WTC11 (cell line): ENCODE measurements at regions not wholly inside any gene's neighbourhood (a gene's known extent, or its start where the extent isn't known, plus 50 kb on each side); places are given as distances from the start of the nearest gene placed in this dataset.
A peak's percentile ranks its signal among the peaks of the same experiment; 100 is the strongest.

Source experiments
- ATAC-seq: fragments of 200-7000 bp; cut with Tn5 transposase; 2 replicates; pipeline ENCODE4 v1.10.0; 2021; ENCODE audit warnings: mild to moderate bottlenecking, moderate library complexity
- CTCF ChIA-PET: fragments of 300-600 bp; sonication (Branson Sonifier 250); formaldehyde crosslinking; loops from one replicate; lab custom pipeline; 2021; ENCODE audit warnings: antibody characterized with exemption; lab: Charles Lee
- POLR2A ChIA-PET: fragments of 350-600 bp; sonication (Branson Sonifier 250); formaldehyde crosslinking; loops from one replicate; lab custom pipeline; 2021; ENCODE audit warnings: antibody characterized with exemption; lab: Charles Lee
- DNase-seq: peaks from one replicate; pipeline ENCODE4 v3.0.0; 2021; ENCODE audit warnings: low spot score
- H3K27ac Mint-ChIP-seq: 2 replicates; pipeline ENCODE4 v1.8.0; 2021; ENCODE audit warnings: mixed read lengths
- H3K27me3 Mint-ChIP-seq: 2 replicates; pipeline ENCODE4 v1.8.0; 2021; ENCODE audit warnings: low read depth, mild to moderate bottlenecking, moderate library complexity, mixed read lengths
- H3K36me3 Mint-ChIP-seq: 2 replicates; pipeline ENCODE4 v1.8.0; 2021; ENCODE audit warnings: mixed read lengths
- H3K4me1 Mint-ChIP-seq: 2 replicates; pipeline ENCODE4 v1.8.0; 2022; ENCODE audit warnings: mixed read lengths
- H3K4me3 Mint-ChIP-seq: 2 replicates; pipeline ENCODE4 v1.8.0; 2021; ENCODE audit warnings: mild to moderate bottlenecking, moderate library complexity, mixed read lengths
- H3K9me3 Mint-ChIP-seq: 2 replicates; pipeline ENCODE4 v1.8.0; 2021; ENCODE audit warnings: mixed read lengths
- ATF2 ChIP-seq: sonication (generic); formaldehyde crosslinking; IDR thresholded peaks from 2 replicates; pipeline ENCODE4 v1.8.1; 2022; ENCODE audit warnings: low read depth, missing genetic modification reagents, borderline replicate concordance
- E2F1 ChIP-seq: sonication (generic); formaldehyde crosslinking; IDR thresholded peaks from 2 replicates; pipeline ENCODE4 v1.8.0; 2022; ENCODE audit warnings: mild to moderate bottlenecking, missing genetic modification reagents
- E2F5 ChIP-seq: sonication (generic); formaldehyde crosslinking; IDR thresholded peaks from 2 replicates; pipeline ENCODE4 v1.8.1; 2022; ENCODE audit warnings: mild to moderate bottlenecking, moderate library complexity, missing genetic modification reagents
- FOXP1 ChIP-seq: sonication (generic); formaldehyde crosslinking; IDR thresholded peaks from 2 replicates; pipeline ENCODE4 v1.8.0; 2022; ENCODE audit warnings: missing genetic modification reagents, mild to moderate bottlenecking, moderate library complexity, borderline replicate concordance
- FOXP4 ChIP-seq: sonication (generic); formaldehyde crosslinking; IDR thresholded peaks from 2 replicates; pipeline ENCODE4 v1.8.0; 2022; ENCODE audit warnings: mild to moderate bottlenecking, missing genetic modification reagents
- GABPB1 ChIP-seq: sonication (generic); formaldehyde crosslinking; IDR thresholded peaks from 2 replicates; pipeline ENCODE4 v1.8.1; 2023; ENCODE audit warnings: mild to moderate bottlenecking, missing genetic modification reagents
- HMGA2 ChIP-seq: fragments of 250-450 bp; sonication (Bioruptor Pico); IDR thresholded peaks from 2 replicates; pipeline ENCODE4 v1.4.0; 2021; ENCODE audit warnings: mild to moderate bottlenecking, moderate library complexity
- IRF2 ChIP-seq: sonication (generic); formaldehyde crosslinking; IDR thresholded peaks from 2 replicates; pipeline ENCODE4 v1.8.0; 2022; ENCODE audit warnings: low read depth, missing genetic modification reagents, borderline replicate concordance
- MXD4 ChIP-seq: fragments of 250-450 bp; sonication (Bioruptor Pico); IDR thresholded peaks from 2 replicates; pipeline ENCODE4 v1.8.0; 2021; ENCODE audit warnings: mild to moderate bottlenecking, moderate library complexity, borderline replicate concordance
- MYBL2 ChIP-seq: sonication (generic); formaldehyde crosslinking; IDR thresholded peaks from 2 replicates; pipeline ENCODE4 v1.8.1; 2023; ENCODE audit warnings: mild to moderate bottlenecking, moderate library complexity, missing genetic modification reagents
- PREB ChIP-seq: sonication (generic); formaldehyde crosslinking; IDR thresholded peaks from 2 replicates; pipeline ENCODE4 v1.8.1; 2022; ENCODE audit warnings: mild to moderate bottlenecking, missing genetic modification reagents, moderate library complexity, borderline replicate concordance
- RELA ChIP-seq: sonication (generic); formaldehyde crosslinking; IDR thresholded peaks from 2 replicates; pipeline ENCODE4 v1.8.1; 2022; ENCODE audit warnings: missing genetic modification reagents, mild to moderate bottlenecking, borderline replicate concordance
- RORB ChIP-seq: fragments of 250-450 bp; sonication (Bioruptor Pico); IDR thresholded peaks from 2 replicates; pipeline ENCODE4 v1.9.0; 2021; ENCODE audit warnings: mild to moderate bottlenecking
- STAT6 ChIP-seq: sonication (generic); formaldehyde crosslinking; conservative IDR thresholded peaks from 2 replicates; pipeline ENCODE4 v1.8.1; 2023; ENCODE audit warnings: mild to moderate bottlenecking, low read depth, missing genetic modification reagents, moderate library complexity
- TCF7 ChIP-seq: sonication (generic); formaldehyde crosslinking; IDR thresholded peaks from 2 replicates; pipeline ENCODE4 v1.8.0; 2022; ENCODE audit warnings: mild to moderate bottlenecking, low read depth, missing genetic modification reagents, moderate library complexity
- TEAD4 ChIP-seq: sonication (generic); formaldehyde crosslinking; IDR thresholded peaks from 2 replicates; pipeline ENCODE4 v1.8.0; 2022; ENCODE audit warnings: mild to moderate bottlenecking, missing genetic modification reagents
- USF2 ChIP-seq: sonication (generic); formaldehyde crosslinking; IDR thresholded peaks from 2 replicates; pipeline ENCODE4 v1.8.1; 2023; ENCODE audit warnings: mild to moderate bottlenecking, missing genetic modification reagents, moderate library complexity
- ZNF138 ChIP-seq: sonication (generic); formaldehyde crosslinking; conservative IDR thresholded peaks from 2 replicates; pipeline ENCODE4 v1.8.1; 2022; ENCODE audit warnings: mild to moderate bottlenecking, moderate library complexity, missing genetic modification reagents
- ZNF263 ChIP-seq: sonication (generic); formaldehyde crosslinking; IDR thresholded peaks from 2 replicates; pipeline ENCODE4 v1.8.1; 2022; ENCODE audit warnings: low read depth, mild to moderate bottlenecking, moderate library complexity, missing genetic modification reagents
- ZNF396 ChIP-seq: fragments of 250-450 bp; sonication (Bioruptor Pico); IDR thresholded peaks from 2 replicates; pipeline ENCODE4 v1.8.0; 2021; ENCODE audit warnings: mild to moderate bottlenecking, moderate library complexity, borderline replicate concordance
- ZNF425 ChIP-seq: fragments of 250-450 bp; sonication (Bioruptor Pico); conservative IDR thresholded peaks from 2 replicates; pipeline ENCODE4 v1.9.0; 2021; ENCODE audit warnings: mild to moderate bottlenecking

- Mint-ChIP-seq H3K27me3 (no peaks in the 10 kb centered on the region; the same call in 1 of the 2 replicates), H3K4me3 (no peak overlapping the region), H3K27ac (no peak overlapping the region), H3K9me3 (peaks cover 6% of the 10 kb centered on the region), H3K36me3 (peaks cover 6% of the 10 kb centered on the region), H3K4me1 (peaks cover 37% of the 10 kb centered on the region)
- POLR2A ChIA-PET: interaction anchor here (0.6 kb wide), 1 partner anchor 665 kb away, joined by 3 read pairs; no protein-coding TSS in a partner anchor
- peak; percentile 0 for DNase-seq
- TF ChIP-seq ATF2 (CRISPR knock-in tag) (no peak), ZNF425 (CRISPR knock-in tag) (no peak), GABPB1 (CRISPR knock-in tag) (no peak)
- CTCF ChIA-PET: interaction anchor here (1.1 to 1.8 kb wide), 3 partner anchors 11 to 39 kb away, joined by 3 to 13 read pairs (median 5); no protein-coding TSS in a partner anchor
- no peak for ATAC-seq
Measured at GRCh38 chr3:194276768-194277103, 74.4 kb downstream of the CPN2 start.

- Mint-ChIP-seq H3K9me3 (peaks cover 6% of the 10 kb centered on the region), H3K4me1 (peaks cover 37% of the 10 kb centered on the region), H3K36me3 (peaks cover 6% of the 10 kb centered on the region), H3K4me3 (no peak overlapping the region), H3K27me3 (no peaks in the 10 kb centered on the region; the same call in 1 of the 2 replicates), H3K27ac (no peak overlapping the region)
- ATAC-seq (peak; percentile 16; the same call in 1 of the 2 replicates), DNase-seq (peak; percentile 12)
- ChIA-PET CTCF (interaction anchor here (1.1 to 1.8 kb wide), 3 partner anchors 11 to 39 kb away, joined by 3 to 13 read pairs (median 5); no protein-coding TSS in a partner anchor), POLR2A (interaction anchor here (0.5 to 0.7 kb wide), 4 partner anchors 13 to 495 kb away, joined by 3 to 7 read pairs (median 4); no protein-coding TSS in a partner anchor)
- TF ChIP-seq ZNF263 (CRISPR knock-in tag) (no peak), MXD4 (CRISPR knock-in tag) (no peak), FOXP4 (CRISPR knock-in tag) (no peak), ZNF396 (CRISPR knock-in tag) (no peak), RELA (CRISPR knock-in tag) (no peak), RORB (CRISPR knock-in tag) (no peak), STAT6 (CRISPR knock-in tag) (no peak), MYBL2 (CRISPR knock-in tag) (no peak), TEAD4 (CRISPR knock-in tag) (no peak), TCF7 (CRISPR knock-in tag) (no peak), E2F5 (CRISPR knock-in tag) (no peak), HMGA2 (CRISPR knock-in tag) (no peak), E2F1 (CRISPR knock-in tag) (no peak), USF2 (CRISPR knock-in tag) (no peak), IRF2 (CRISPR knock-in tag) (no peak), FOXP1 (no peak), PREB (CRISPR knock-in tag) (no peak), ZNF138 (CRISPR knock-in tag) (no peak)
Measured at GRCh38 chr3:194277104-194277785, 73.9 kb downstream of the CPN2 start.
